CD4-positive, alpha-beta T cell treated with Interleukin-17A for 1 hour (primary cell): ENCODE measurements at regions not wholly inside any gene's neighbourhood (a gene's known extent, or its start where the extent isn't known, plus 50 kb on each side); places are given as distances from the start of the nearest gene placed in this dataset.
A peak's percentile ranks its signal among the peaks of the same experiment; 100 is the strongest.

Experiments
- DNase-seq: peaks from one replicate; pipeline ENCODE4 v3.0.0-alpha.2; 2020

- DNase-seq: no peak
These were observed 90.2 kb upstream of the RUNX1 start for GRCh38 chr21:35139382-35139715.

DNA sequence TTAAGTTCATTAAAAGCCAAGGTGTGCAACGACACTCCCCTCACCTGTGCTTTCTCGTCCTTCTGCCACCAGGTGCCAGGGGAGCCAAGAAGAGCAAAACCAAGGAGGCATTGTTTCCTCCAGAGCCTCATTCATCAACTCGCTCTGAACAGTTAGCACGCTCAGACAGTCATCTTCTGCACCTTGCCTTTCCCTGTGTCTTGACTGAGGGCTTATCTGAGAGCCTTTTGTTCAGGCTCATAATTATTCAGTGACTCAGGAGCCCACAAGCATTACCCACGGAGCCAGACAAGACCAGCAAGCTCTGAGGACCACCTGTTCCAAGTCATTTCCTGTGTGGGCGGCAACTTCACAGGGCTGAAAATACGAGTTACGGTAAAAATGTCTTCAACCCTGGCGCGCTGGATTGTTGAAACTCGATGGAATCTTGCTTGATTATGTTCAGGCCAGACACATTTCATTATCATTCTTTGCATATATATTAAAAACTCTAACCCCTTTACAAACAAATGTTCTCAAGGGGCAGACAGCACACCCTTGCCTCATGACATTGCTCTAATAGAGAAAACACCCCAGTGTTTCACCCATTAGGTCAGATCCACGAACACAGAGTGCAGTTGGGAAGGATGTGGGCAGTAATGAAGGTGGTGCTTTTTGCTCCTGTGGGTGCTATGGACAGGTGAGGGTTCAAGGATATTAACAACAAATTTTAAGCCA, 89.7 kb upstream of the RUNX1 start:
- DNase-seq: peak; percentile 29

DNA sequence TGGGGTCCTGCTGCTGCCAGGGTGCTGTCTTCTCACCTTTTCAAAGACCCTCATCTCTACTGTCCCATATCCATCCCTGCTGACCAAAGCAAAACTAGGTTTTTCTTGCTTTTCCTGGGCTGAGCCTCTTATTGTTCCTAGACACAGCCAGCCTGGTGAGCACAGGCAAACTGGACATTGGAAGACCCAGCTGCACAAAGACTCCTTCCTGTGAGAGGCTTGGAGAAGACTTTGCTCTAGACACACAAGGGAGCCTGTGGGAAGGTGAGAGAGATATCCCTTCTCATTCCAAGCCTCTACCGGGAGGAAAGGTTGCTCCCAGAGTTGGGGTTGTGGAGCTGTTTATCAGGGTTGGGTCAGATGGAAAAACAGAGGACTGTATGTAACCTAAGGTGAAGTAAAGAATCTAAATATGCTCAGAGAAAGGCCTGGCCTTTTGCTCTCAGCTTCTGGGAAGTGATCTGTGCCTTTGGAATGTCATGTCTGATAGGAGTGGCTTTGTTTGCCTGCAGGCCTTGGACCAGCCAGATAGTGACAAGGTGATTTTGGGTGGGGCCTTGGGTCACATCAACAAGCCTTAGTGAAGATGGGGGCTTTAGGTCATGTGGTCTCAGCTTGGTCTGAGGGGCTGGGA, 87.6 kb upstream of the RUNX1 start:
- DNase-seq: no peak

- DNase-seq: no peak
These were observed 87.0 kb upstream of the RUNX1 start for GRCh38 chr21:35136106-35136505.

DNA sequence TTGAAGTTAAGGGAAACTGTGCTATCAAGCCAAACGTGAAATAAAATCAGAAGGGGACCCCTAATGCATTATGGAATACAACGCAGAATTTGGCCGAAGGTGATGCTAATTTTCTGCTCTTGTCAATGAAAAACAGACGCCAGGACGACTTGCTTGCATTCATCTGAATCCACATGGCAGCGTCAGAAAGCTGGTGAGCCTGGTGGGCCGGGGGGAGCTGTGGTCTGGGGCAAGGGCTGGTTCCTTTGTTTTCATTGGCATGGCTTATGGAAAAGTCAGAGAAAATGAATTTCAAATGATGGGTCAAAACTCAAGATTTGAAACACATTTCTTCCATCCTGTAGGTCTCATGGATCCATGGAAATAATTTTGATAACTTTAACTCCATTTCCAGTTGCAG, 86.4 kb upstream of the RUNX1 start:
- no peak for DNase-seq

DNA sequence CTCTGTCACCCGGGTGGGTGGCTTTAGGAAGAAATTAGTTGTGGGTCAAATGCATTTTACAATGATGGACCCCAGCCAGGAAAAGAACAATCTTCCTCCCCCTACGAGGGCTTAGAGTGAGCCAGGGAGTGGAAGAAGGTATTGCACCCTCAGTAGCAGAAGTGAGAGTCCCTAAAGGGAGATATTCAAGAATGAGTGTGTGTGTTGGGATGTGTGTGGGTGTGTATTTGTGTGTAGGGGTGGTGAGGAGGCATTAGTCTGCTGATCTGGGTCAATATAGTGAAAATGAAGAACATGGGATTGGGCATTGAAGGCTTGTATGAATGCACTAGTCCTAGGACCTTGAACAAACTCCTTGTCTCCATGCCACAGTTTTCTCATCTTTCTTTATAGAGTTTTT, 85.2 kb upstream of the RUNX1 start:
- DNase-seq: no peak

GRCh38 chr21:35128536-35128935, 79.4 kb upstream of the RUNX1 start:
- no peak for DNase-seq

GRCh38 chr21:35127851-35128250, 78.7 kb upstream of the RUNX1 start:
- no peak for DNase-seq

DNA sequence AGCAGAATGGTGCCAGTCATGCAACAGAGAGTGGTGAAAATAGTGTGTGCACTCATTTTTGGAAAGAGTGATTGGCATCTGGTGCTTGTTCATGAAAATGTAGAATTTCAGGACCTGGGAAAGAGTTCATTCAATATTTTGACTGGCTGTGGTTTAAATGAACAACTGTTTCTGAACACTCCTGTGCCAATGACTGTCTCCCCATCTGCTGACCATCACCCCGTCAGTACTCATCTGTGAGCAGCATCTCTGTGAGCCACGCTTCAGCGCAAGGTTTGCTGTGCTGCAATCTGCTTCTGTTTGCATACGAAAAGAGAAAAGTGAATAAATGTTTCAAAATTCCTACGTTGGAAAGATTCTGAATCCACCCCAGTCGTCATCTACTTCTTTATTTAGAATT, 77.9 kb upstream of the RUNX1 start:
- no peak for DNase-seq

DNA sequence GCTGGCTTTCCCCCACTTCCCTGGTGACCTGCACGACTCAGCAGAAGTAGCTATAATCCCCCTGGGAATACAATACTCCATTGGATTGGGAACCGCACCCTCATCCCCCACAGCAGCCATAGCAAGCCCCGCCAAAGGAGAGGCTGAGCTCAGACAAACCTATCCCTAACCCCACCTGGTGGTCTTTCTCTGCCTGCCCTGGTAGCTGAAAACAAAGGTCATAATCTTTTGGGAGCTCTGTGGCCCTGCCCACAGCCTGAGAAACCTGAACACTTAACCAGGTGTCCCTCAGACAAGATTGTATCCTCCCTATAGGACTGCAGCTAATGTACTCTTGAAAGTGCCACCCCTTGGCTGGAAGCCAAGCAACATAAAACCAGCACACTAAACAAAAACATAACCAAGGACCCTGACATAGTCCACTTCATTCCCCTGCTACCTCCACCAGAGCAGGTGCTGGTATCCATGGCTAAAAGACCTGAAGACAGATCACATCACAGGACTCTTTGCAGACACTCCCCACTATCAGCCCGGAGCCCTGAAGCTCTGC, 71.6 kb upstream of the RUNX1 start:
- DNase-seq: no peak

DNA sequence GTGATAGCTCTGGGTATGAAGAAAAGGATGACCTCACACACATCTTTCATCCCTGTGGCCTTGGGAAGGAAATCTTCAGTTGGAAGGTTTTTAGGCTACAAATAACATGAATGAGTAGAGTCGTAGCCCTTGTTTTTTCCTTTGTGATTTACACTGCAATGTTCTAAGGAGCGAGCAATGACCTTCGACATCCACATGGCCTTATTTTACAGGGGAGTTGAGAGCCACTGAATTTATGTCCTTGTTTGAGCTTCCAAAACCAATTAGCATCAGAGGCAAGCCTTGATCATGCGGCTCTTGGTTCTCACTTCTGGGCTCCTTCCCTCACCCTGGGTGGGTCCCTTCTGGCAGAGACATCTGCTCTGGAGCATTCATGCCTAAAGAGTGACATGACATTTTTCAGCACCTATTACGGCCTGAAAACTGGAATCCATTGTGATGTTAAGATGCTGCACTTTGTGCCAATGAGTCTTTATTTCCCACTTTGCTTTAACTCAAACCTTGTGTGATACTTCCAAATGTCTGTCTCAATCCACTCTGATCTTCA, 70.5 kb upstream of the RUNX1 start:
- DNase-seq: no peak

DNA sequence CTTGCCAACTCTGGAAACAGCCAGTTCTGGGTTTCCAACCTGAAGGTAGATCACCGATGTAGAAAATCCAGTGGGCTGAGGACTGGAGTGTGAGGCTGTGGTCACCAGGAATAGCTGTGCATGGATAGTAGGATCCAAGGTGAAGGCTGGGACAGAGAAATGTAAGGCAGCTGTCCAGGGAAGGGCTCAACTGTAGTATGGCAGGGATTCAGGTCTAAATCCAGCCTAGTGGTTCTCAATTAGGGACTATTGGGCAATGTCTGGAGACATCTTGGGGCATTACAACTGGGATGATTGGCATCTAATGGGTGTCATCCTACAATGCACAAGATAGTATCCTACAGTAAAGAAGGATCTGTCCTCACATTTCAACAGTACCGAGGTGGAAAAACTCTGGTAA, 67.7 kb upstream of the RUNX1 start:
- DNase-seq: no peak

DNA sequence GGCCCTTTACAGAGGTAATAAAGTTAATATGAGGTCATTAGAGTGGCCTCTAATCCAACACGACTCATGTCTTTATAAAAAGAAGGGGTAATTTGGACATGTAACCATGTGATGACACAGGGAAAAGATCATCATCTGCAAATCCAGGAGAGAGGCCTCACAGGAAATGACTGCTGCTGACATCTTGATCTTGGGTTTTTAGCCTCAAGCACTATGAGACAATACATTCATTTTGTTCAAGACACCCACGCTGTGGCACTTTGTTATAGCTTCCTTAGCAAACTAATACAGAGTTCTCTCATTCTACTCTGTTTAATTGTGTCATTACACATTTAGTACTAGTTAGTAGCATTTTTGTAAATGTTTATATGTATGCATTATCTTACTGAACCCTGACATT, 64.0 kb upstream of the RUNX1 start:
- DNase-seq: no peak

DNA sequence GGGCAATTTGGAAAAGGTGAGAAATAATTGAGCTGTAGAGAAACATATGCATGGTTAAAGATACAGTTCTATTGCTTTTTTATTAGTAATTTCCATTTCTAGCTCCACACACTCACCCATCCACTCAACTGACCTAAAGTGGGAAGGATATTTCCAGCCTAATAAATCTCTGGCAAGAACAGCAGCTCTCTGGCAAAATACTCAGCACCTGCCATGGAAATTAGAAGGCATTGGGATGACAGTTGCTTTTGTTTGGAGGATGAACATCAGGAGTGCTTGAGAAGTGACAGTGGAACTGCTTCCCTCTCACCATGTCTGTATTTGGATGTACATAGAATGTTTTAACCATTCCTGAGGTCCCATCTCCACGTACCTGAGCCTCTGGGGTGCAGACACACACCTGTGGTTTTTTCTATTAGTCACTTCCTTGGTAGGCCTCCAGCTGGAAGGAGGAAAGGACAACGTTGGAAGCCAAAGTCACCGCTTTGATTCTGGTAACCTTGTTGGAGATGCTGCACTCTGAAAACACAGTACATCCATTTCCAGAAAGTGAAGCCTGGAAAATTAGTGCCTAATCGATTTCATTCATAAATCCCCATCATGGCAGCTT, 62.3 kb upstream of the RUNX1 start:
- DNase-seq: no peak

- no peak for DNase-seq
These were observed 59.8 kb upstream of the RUNX1 start for GRCh38 chr21:35108887-35109286.

- no peak for DNase-seq
These were observed 58.4 kb upstream of the RUNX1 start for GRCh38 chr21:35107520-35107919.

GRCh38 chr21:35106246-35106835, 57.2 kb upstream of the RUNX1 start:
- no peak for DNase-seq

GRCh38 chr21:35102488-35103371, 53.6 kb upstream of the RUNX1 start:
- peak; percentile 40 for DNase-seq

- DNase-seq: no peak
These were observed 51.3 kb upstream of the RUNX1 start for GRCh38 chr21:35100349-35100811.

GRCh38 chr21:35099310-35099709, 50.2 kb upstream of the RUNX1 start:
- no peak for DNase-seq
